GM19025 (cell line): ENCODE measurements at regions not wholly inside any gene's neighbourhood (a gene's known extent, or its start where the extent isn't known, plus 50 kb on each side); places are given as distances from the start of the nearest gene placed in this dataset.
"Not testable (repeated sequence)": the region's sequence is repeated elsewhere in the genome, so short reads cannot be mapped to it uniquely, and the experiment has no call there.

Source experiments
- ATAC-seq: cut with Tn5 transposase; IDR thresholded peaks from one replicate; pipeline ENCODE4 v1.9.1; 2021; ENCODE audit warnings: mild to moderate bottlenecking, low read depth, moderate library complexity; ENCODE audit not compliant: unreplicated experiment

- ATAC-seq = peak; percentile 65
Observed at GRCh38 chr21:10325546-10325945, 195.8 kb upstream of the TPTE start.

- not testable (repeated sequence) for ATAC-seq
Observed at GRCh38 chr21:10326146-10326545, 195.2 kb upstream of the TPTE start.

- ATAC-seq = not testable (repeated sequence)
Observed at GRCh38 chr21:10328646-10329045, 192.7 kb upstream of the TPTE start.

DNA sequence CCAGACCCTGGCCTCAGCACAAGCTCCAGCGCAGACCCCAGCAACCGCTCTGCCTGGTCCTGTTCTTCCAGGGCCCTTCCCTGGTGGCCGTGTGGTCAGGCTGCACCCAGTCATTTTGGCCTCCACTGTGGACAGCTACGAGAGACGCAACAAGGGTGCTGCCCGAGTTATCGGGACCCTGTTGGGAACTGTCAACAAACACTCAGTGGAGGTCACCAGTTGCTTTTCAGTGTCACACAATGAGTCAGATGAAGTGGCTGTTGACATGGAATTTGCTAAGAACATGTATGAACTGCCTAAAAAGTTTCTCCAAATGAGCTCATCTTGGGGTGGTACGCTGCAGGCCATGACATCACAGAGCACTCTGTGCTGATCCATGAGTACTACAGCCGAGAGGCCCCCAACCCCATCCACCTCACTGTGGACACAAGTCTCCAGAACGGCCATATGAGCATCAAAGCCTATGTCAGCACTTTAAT lies 190.7 kb upstream of the TPTE start:
- ATAC-seq = not testable (repeated sequence)

DNA sequence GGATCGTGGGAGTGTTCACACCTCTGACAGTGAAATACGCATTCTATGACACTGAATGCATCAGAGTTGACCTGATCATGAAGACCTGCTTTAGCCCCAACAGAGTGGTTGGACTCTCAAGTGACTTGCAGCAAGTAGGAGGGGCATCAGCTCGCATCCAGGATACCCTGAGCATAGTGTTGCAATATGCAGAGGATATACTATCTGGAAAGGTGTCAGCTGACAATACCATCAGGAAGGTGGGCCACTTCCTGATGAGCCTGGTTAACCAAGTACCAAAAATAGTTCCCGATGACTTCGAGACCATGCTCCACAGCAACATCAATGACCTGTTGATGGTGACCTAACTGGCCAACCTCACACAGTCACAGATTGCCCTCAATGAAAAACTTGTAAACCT lies 190.2 kb upstream of the TPTE start:
- not testable (repeated sequence) for ATAC-seq

DNA sequence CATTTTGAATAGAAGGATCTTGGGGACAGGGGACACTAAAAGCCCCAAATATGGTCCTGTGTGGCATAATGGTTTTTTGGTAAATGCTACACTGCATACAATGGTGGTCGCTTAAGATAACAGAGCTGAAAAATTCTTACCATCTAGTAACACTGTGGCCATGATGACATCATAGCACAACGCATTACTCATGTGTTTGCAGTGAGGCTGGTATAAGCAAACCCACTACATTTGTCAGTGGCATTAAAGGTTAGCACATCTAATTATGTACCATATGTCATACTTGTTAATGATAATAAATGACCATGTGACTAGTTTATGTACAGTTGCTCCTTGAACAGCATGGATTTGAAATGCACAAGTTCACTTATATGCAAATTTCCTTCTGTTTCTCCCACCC lies 188.4 kb upstream of the TPTE start:
- not testable (repeated sequence) for ATAC-seq

DNA sequence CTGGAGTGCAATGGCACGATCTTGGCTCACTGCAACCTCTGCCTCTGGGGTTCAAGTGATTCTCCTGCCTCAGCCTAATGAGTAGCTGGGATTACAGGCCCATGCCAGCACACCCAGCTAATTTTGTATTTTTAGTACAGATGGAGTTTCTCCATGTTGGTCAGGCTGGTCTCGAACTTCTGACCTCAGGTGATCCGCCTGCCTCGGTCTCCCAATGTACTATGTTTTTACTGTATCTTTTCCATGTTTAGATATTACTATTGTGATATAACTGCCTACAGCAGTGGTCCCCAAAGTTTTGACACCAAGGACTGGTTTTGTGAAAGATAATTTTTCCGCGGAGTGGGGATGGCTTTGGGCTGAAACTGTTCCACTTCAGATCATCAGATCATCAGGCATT lies 187.0 kb upstream of the TPTE start:
- not testable (repeated sequence) for ATAC-seq

DNA sequence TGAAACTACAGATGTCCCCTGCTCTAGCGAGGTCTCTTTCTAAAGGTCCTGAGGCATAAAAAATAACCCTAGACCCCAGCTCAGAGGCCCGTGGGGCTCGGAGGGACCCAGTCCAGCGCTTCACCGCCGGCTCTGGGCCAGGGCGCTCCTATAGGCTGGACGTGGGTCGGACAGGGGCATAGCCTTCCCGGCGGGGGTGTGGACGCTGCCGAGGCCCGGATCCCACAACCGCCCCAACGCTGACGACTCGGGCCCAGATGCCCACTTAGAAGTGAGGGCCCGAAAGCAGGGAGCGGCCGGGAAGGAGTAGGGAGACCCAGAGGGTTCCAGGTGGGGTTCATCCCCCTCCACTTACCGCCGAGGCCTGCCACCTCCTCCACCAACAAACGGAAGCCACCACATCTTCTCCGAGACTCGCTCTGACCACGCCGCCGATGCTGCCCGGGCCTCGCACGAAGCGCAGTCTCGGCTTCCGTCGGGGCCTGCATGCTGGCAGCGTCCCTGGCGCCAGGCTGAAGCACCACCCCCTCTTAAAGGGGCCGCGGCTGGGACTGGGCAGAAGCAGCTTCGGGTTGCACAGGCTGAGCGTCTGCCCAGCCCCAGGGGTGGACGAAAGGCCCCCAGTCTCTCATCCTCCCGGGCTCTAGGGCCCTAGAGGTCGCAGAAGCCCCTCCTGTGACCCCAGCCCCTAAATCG lies 179.0 kb upstream of the TPTE start:
- peak; percentile 47 for ATAC-seq

- ATAC-seq = not testable (repeated sequence)
Observed at GRCh38 chr21:10343146-10343935, 178.0 kb upstream of the TPTE start.

GRCh38 chr21:10344266-10344665 lies 177.1 kb upstream of the TPTE start:
- ATAC-seq = not testable (repeated sequence)

DNA sequence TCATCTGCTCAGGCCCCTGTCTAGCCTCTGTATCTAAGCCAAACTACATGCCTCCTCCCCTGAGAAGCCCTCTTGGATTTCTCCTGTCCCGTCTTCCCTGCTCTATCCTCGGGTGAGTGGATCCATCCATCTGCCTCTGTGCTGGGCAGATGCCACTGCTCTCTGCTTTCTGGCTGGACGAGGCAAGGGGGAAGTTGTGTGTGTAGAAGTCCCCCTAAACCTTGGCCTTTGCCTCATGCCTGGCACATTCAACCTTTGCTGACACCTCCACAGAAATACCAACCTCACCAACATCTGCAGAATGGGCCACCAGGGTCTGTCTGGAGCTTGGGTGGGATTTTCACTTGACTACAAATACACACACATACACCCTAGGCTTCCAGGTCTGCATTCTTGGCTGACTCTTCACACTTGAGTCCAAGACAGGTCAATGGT lies 176.2 kb upstream of the TPTE start:
- ATAC-seq = not testable (repeated sequence)

GRCh38 chr21:10346249-10346648 lies 175.1 kb upstream of the TPTE start:
- not testable (repeated sequence) for ATAC-seq

GRCh38 chr21:10346933-10347615 lies 174.3 kb upstream of the TPTE start:
- not testable (repeated sequence) for ATAC-seq

- not testable (repeated sequence) for ATAC-seq
Observed at GRCh38 chr21:10347675-10348074, 173.7 kb upstream of the TPTE start.

DNA sequence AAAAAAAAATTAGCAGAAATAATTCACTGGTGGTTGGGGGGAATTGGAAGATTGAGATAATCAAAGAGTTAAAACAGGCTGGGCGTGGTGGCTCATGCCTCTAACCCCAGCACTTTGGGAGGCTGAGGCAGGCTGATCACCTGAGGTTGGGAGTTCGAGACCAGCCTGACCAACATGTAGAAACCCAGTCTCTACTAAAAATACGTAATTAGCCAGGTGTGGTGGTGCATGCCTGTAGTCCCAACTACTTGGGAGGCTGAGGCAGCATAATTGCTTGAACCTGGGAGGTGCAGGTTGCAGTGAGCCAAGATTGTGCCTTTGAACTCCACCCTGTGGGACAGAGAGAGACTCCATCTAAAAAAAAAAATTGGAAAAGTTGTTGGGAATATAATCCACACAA lies 173.2 kb upstream of the TPTE start:
- ATAC-seq = not testable (repeated sequence)

DNA sequence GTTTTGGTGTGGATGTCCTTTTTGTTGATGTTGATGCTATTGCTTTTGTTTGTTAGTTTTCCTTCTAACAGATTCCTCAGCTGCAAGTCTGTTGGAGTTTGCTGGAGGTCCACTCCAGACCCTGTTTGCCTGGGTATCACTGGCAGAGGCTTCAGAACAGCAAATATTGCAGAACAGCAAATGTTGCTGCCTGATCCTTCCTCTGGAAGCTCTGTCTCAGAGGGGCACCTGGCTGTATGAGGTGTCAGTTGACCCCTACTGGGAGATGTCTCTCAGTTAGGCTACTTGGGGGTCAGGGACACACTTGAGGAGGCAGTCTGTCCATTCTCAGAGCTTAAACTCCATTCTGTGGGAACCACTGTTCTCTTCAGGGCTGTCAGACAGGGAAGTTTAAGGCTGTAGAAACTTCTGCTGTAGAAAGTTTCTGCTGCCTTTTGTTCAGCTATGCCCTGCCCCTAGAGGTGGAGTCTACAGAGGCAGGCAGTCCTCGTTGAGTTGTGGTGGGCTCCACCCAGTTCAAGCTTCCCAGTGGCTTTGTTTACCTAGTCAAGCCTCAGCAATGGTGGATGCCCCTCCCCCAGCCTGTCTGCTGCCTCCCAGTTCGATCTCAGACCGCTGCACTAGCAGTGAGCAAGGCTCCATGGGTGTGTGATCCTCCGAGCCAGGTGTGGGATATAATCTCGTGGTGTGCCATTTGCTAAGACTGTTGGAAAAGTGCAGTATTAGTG lies 166.4 kb upstream of the TPTE start:
- ATAC-seq = not testable (repeated sequence)

GRCh38 chr21:10359120-10359519 lies 162.3 kb upstream of the TPTE start:
- ATAC-seq = not testable (repeated sequence)

- ATAC-seq = not testable (repeated sequence)
Observed at GRCh38 chr21:10359911-10360310, 161.5 kb upstream of the TPTE start.

DNA sequence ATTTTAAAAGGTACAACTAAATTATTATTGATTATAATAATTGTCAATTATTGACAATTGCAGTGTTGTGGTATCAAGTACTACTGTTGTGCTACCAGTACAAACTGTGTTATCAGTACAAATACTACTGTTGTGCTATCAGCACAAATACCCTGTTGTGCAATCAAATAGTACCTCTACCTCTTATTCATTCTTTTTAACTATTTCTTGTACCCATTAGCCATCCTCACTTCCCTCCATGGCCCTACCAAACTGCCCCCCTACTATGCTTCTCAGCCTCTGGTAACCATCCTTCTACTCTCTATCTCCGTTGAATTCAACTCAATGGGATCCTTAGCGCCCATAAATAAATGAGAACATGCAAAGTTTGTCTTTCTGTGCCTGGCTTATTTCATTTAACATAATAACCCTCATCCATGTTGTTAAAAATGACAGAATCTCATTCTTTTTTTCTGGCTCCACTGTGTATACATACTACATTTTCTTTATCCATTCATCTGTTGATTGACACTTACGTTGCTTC lies 160.1 kb upstream of the TPTE start:
- ATAC-seq = not testable (repeated sequence)

DNA sequence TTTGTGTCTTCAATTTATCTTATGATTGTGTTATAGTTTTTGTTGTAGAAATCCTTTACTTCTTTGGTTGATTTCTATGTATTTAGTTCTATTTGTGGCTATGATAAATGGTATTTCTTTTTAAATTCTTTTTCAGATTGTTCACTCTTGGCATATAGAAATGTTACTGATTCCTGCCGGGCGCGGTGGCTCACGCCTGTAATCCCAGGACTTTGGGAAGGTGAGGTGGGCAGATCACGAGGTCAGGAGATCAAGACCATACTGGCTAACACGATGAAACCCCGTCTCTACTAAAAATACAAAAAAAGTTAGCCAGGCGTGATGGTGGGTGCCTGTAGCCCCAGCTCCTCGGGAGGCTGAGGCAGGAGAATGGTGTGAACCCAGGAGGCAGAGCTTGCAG lies 158.6 kb upstream of the TPTE start:
- not testable (repeated sequence) for ATAC-seq
